PFSK-1 (cell line): ENCODE measurements at regions not wholly inside any gene's neighbourhood (a gene's known extent, or its start where the extent isn't known, plus 50 kb on each side); places are given as distances from the start of the nearest gene placed in this dataset.

ENCODE experiments used
- FOXP2 ChIP-seq: optimal IDR thresholded peaks from 2 replicates; pipeline ENCODE3; 2011; ENCODE audit warnings: borderline replicate concordance, control low read depth, inconsistent platforms; ENCODE audit not compliant: insufficient read depth; ENCODE audit errors: extremely low read length, extremely low read depth
- POLR2AphosphoS5 ChIP-seq: IDR thresholded peaks from 2 replicates; pipeline ENCODE4 v1.6.1; 2012; ENCODE audit warnings: low read depth, mild to moderate bottlenecking, control low read depth, low read length, moderate library complexity
- SIN3A ChIP-seq: IDR thresholded peaks from 2 replicates; pipeline ENCODE4 v1.6.1; 2012; ENCODE audit warnings: mild to moderate bottlenecking, low read length, moderate library complexity, borderline replicate concordance; ENCODE audit not compliant: insufficient read depth
- TAF1 ChIP-seq: IDR thresholded peaks from 2 replicates; pipeline ENCODE4 v1.6.1; 2012; ENCODE audit warnings: low read length, control low read depth, borderline replicate concordance; ENCODE audit not compliant: insufficient read depth
- TF ChIP-seq, protein P1 (sequence below), 2 experiments: IDR thresholded peaks; 2 replicates each; pipeline versions ENCODE4 v1.6.1 to v1.8.0; 2011 to 2012; ENCODE audit warnings: low read depth in 2 of 2, low read length in 2 of 2, control low read depth in 1 of 2, inconsistent platforms in 1 of 2, mild to moderate bottlenecking in 1 of 2, moderate library complexity in 1 of 2; ENCODE audit not compliant: insufficient read depth in 1 of 2

GRCh38 chr11:23594755-23595154 lies 734.5 kb upstream of the CCDC179 start:
- no peak for TF ChIP-seq FOXP2
- no peak for TF ChIP-seq SIN3A
- no peak for TF ChIP-seq POLR2AphosphoS5
- TF ChIP-seq, protein P1, sequence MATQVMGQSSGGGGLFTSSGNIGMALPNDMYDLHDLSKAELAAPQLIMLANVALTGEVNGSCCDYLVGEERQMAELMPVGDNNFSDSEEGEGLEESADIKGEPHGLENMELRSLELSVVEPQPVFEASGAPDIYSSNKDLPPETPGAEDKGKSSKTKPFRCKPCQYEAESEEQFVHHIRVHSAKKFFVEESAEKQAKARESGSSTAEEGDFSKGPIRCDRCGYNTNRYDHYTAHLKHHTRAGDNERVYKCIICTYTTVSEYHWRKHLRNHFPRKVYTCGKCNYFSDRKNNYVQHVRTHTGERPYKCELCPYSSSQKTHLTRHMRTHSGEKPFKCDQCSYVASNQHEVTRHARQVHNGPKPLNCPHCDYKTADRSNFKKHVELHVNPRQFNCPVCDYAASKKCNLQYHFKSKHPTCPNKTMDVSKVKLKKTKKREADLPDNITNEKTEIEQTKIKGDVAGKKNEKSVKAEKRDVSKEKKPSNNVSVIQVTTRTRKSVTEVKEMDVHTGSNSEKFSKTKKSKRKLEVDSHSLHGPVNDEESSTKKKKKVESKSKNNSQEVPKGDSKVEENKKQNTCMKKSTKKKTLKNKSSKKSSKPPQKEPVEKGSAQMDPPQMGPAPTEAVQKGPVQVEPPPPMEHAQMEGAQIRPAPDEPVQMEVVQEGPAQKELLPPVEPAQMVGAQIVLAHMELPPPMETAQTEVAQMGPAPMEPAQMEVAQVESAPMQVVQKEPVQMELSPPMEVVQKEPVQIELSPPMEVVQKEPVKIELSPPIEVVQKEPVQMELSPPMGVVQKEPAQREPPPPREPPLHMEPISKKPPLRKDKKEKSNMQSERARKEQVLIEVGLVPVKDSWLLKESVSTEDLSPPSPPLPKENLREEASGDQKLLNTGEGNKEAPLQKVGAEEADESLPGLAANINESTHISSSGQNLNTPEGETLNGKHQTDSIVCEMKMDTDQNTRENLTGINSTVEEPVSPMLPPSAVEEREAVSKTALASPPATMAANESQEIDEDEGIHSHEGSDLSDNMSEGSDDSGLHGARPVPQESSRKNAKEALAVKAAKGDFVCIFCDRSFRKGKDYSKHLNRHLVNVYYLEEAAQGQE (IDR thresholded peaks at IDR 0.05; ENCODE audit: insufficient read depth in 1 of 2, low read depth in 2 of 2, low read length in 2 of 2): no peak
- TF ChIP-seq TAF1: no peak

GRCh38 chr11:23604966-23605365 lies 744.7 kb upstream of the CCDC179 start:
- TF ChIP-seq, protein P1 (IDR thresholded peaks at IDR 0.05; ENCODE audit: insufficient read depth in 1 of 2, low read depth in 2 of 2, low read length in 2 of 2): no peak

GRCh38 chr11:23606191-23606590 lies 745.9 kb upstream of the CCDC179 start:
- TF ChIP-seq TAF1: no peak
- TF ChIP-seq FOXP2: no peak
- TF ChIP-seq SIN3A: no peak
- TF ChIP-seq, protein P1 (IDR thresholded peaks at IDR 0.05; ENCODE audit: insufficient read depth in 1 of 2, low read depth in 2 of 2, low read length in 2 of 2): no peak
- TF ChIP-seq POLR2AphosphoS5: no peak

GRCh38 chr11:23611726-23612125 lies 751.5 kb upstream of the CCDC179 start:
- TF ChIP-seq TAF1 (no peak), FOXP2 (no peak), SIN3A (no peak), POLR2AphosphoS5 (no peak)
- TF ChIP-seq, protein P1 (IDR thresholded peaks at IDR 0.05; ENCODE audit: insufficient read depth in 1 of 2, low read depth in 2 of 2, low read length in 2 of 2): no peak

DNA sequence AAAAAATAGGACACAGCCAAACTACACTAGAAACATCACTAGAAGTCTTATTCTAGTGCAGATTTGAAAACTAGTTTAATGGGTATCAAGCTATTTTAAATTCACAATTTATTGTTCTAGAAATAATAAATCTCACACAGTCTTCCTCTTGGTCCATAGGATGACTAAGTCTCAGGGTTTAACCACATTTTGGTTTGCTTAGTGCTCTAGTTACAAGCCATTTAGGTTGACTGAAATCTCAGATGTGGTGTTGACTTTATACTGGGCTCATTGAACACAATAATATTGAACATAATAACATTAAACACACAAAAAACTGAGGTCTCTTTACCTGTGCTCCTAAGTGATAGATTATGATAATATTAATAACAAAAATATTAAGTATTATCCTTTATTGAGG lies 760.3 kb upstream of the CCDC179 start:
- no peak for TF ChIP-seq TAF1
- TF ChIP-seq, protein P1 (IDR thresholded peaks at IDR 0.05; ENCODE audit: insufficient read depth in 1 of 2, low read depth in 2 of 2, low read length in 2 of 2): no peak
